Keratinocyte (primary cell): ENCODE measurements at regions not wholly inside any gene's neighbourhood (a gene's known extent, or its start where the extent isn't known, plus 50 kb on each side); places are given as distances from the start of the nearest gene placed in this dataset.
"Not testable (repeated sequence)": the region's sequence is repeated elsewhere in the genome, so short reads cannot be mapped to it uniquely, and the experiment has no call there.

Experiments
- DNase-seq: peaks from one replicate; pipeline ENCODE4 v3.0.0-alpha.2; 2011; ENCODE audit warnings: low read depth, missing footprints, low spot score
- FAIRE-seq: peaks from 2 replicates; lab custom pipeline; 2011; peaks lifted over from hg19 to GRCh38; lab: Jason Lieb, UNC
- H2AFZ ChIP-seq: 2 replicates; pipeline ENCODE4 v1.6.0; 2012; ENCODE audit warnings: low read length, control low read depth, inconsistent platforms; ENCODE audit not compliant: control insufficient read depth
- H3K27ac ChIP-seq: 2 replicates; pipeline ENCODE4 v1.5.1; 2011; ENCODE audit warnings: low read length; ENCODE audit not compliant: control insufficient read depth, insufficient read depth
- H3K27me3 ChIP-seq: 3 replicates; pipeline ENCODE4 v1.6.0; 2011; ENCODE audit warnings: low read length; ENCODE audit not compliant: control insufficient read depth, insufficient read depth; ENCODE audit errors: extremely low read depth
- H3K36me3 ChIP-seq, 2 experiments: 2 replicates in 1 of 2; 3 replicates in 1 of 2; pipeline ENCODE4 v1.5.1; 2011; ENCODE audit warnings: low read length in 2 of 2, mild to moderate bottlenecking in 1 of 2; ENCODE audit not compliant: control insufficient read depth in 2 of 2, insufficient read depth in 2 of 2; ENCODE audit errors: extremely low read depth in 1 of 2
- H3K4me1 ChIP-seq: 3 replicates; pipeline ENCODE4 v1.5.1; 2011; ENCODE audit warnings: low read length; ENCODE audit not compliant: control insufficient read depth, insufficient read depth; ENCODE audit errors: extremely low read depth
- H3K4me2 ChIP-seq: 3 replicates; pipeline ENCODE4 v1.6.0; 2011; ENCODE audit warnings: low read depth, low read length; ENCODE audit not compliant: control insufficient read depth, insufficient read depth; ENCODE audit errors: extremely low read depth
- H3K4me3 ChIP-seq, 3 experiments: fragments of 200-600 bp in 1 of 3; sonication (generic) in 1 of 3; 2 replicates in 2 of 3; 3 replicates in 1 of 3; pipeline ENCODE4 v1.5.1; 2011 to 2016; ENCODE audit warnings: low read length in 3 of 3, mild to moderate bottlenecking in 3 of 3, control low read depth in 2 of 3, inconsistent platforms in 1 of 3, low read depth in 1 of 3, mixed read lengths in 1 of 3, mixed run types in 1 of 3, moderate library complexity in 1 of 3; ENCODE audit not compliant: control insufficient read depth in 2 of 3, insufficient read depth in 2 of 3; ENCODE audit errors: extremely low read depth in 1 of 3
- H3K79me2 ChIP-seq: 2 replicates; pipeline ENCODE4 v1.6.0; 2012; ENCODE audit warnings: low read length; ENCODE audit not compliant: control insufficient read depth, insufficient read depth
- H3K9ac ChIP-seq: 3 replicates; pipeline ENCODE4 v1.6.0; 2011; ENCODE audit warnings: low read length; ENCODE audit not compliant: control insufficient read depth, insufficient read depth; ENCODE audit errors: extremely low read depth
- H3K9me1 ChIP-seq: 3 replicates; pipeline ENCODE4 v1.6.0; 2011; ENCODE audit warnings: low read length; ENCODE audit not compliant: control insufficient read depth, insufficient read depth; ENCODE audit errors: extremely low read depth
- H3K9me3 ChIP-seq: 2 replicates; pipeline ENCODE4 v1.5.1; 2012; ENCODE audit warnings: low read depth, low read length; ENCODE audit not compliant: control insufficient read depth
- H4K20me1 ChIP-seq: 3 replicates; pipeline ENCODE4 v1.6.0; 2011; ENCODE audit warnings: low read length; ENCODE audit not compliant: control insufficient read depth, insufficient read depth; ENCODE audit errors: extremely low read depth
- CTCF ChIP-seq, 3 experiments: IDR thresholded peaks in 1 of 3; conservative IDR thresholded peaks in 1 of 3; optimal IDR thresholded peaks in 1 of 3; 2 replicates in 2 of 3; 3 replicates in 1 of 3; pipeline versions ENCODE3 to v1.5.1; 2011; ENCODE audit warnings: low read length in 3 of 3, mild to moderate bottlenecking in 3 of 3, moderate library complexity in 2 of 3, control low read depth in 1 of 3, inconsistent platforms in 1 of 3; ENCODE audit not compliant: insufficient read depth in 2 of 3; ENCODE audit errors: extremely low read depth in 1 of 3
- EZH2 ChIP-seq: IDR thresholded peaks from one replicate; pipeline ENCODE4 v1.6.1; 2012; ENCODE audit warnings: inconsistent platforms, mild to moderate bottlenecking, low read length, moderate library complexity
- dilution Hi-C: fragments of 300-500 bp; cut with MboI; formaldehyde crosslinking; loops from one replicate; pipeline ENCODE4 v1.7.0; 2020; ENCODE audit warnings: low sequenced_read_pairs; ENCODE audit not compliant: extremely low pct_ligation_motif_present

GRCh38 chr3:90076136-90076535, 968.7 kb downstream of the EPHA3 start:
- H3K4me2 ChIP-seq = no peak overlapping the region
- dilution Hi-C loops = no loop called here

GRCh38 chr3:90080988-90081387, 973.6 kb downstream of the EPHA3 start:
- Histone ChIP-seq H3K9me3 (no peaks in the 10 kb centered on the region), H3K27me3 (no peaks in the 10 kb centered on the region), H3K79me2 (no peaks in the 10 kb centered on the region), H3K9me1 (no peaks in the 10 kb centered on the region), H3K4me1 (no peaks in the 10 kb centered on the region), H3K4me2 (no peak overlapping the region), H3K36me3 (no peaks in the 10 kb centered on the region), H4K20me1 (no peaks in the 10 kb centered on the region), H3K9ac (no peak overlapping the region), H3K4me3 (no peak overlapping the region), H2AFZ (no peak overlapping the region), H3K27ac (no peak overlapping the region)
- DNase-seq (no peak), FAIRE-seq (no peak)
- no peak for TF ChIP-seq CTCF (optimal IDR thresholded peaks at IDR 0.05 in 1 of 3, IDR thresholded peaks at IDR 0.05 in 1 of 3, conservative IDR thresholded peaks at IDR 0.05 in 1 of 3; ENCODE audit: extremely low read depth in 1 of 3, insufficient read depth in 2 of 3, low read length in 3 of 3)
- TF ChIP-seq EZH2 = no peak
- dilution Hi-C loops = no loop called here

More at GRCh38 chr3:90076136-90076535, 968.7 kb downstream of the EPHA3 start:
- Histone ChIP-seq H3K79me2 (no peaks in the 10 kb centered on the region), H3K9me1 (no peaks in the 10 kb centered on the region), H4K20me1 (no peaks in the 10 kb centered on the region), H3K4me1 (no peaks in the 10 kb centered on the region), H3K27ac (no peak overlapping the region), H3K36me3 (no peaks in the 10 kb centered on the region), H3K9ac (no peak overlapping the region), H3K4me3 (no peak overlapping the region), H3K27me3 (no peaks in the 10 kb centered on the region), H3K9me3 (no peaks in the 10 kb centered on the region), H2AFZ (no peak overlapping the region)
- FAIRE-seq (no peak), DNase-seq (no peak)
- TF ChIP-seq EZH2 = no peak
- TF ChIP-seq CTCF (optimal IDR thresholded peaks at IDR 0.05 in 1 of 3, IDR thresholded peaks at IDR 0.05 in 1 of 3, conservative IDR thresholded peaks at IDR 0.05 in 1 of 3; ENCODE audit: extremely low read depth in 1 of 3, insufficient read depth in 2 of 3, low read length in 3 of 3) = no peak

GRCh38 chr3:90086297-90086696, 978.9 kb downstream of the EPHA3 start:
- H3K9ac ChIP-seq, H3K36me3 ChIP-seq, H3K79me2 ChIP-seq, H3K27ac ChIP-seq, H3K27me3 ChIP-seq, FAIRE-seq, H3K4me2 ChIP-seq, H3K9me1 ChIP-seq, H2AFZ ChIP-seq, H3K9me3 ChIP-seq, H3K4me1 ChIP-seq, H4K20me1 ChIP-seq, dilution Hi-C loops, DNase-seq, H3K4me3 ChIP-seq: not testable (repeated sequence)
